Keratinocyte (primary cell): ENCODE measurements at regions not wholly inside any gene's neighbourhood (a gene's known extent, or its start where the extent isn't known, plus 50 kb on each side); places are given as distances from the start of the nearest gene placed in this dataset.

Source experiments
- DNase-seq: peaks from one replicate; pipeline ENCODE4 v3.0.0-alpha.2; 2011; ENCODE audit warnings: low read depth, missing footprints, low spot score
- FAIRE-seq: peaks from 2 replicates; lab custom pipeline; 2011; peaks lifted over from hg19 to GRCh38; lab: Jason Lieb, UNC
- H2AFZ ChIP-seq: 2 replicates; pipeline ENCODE4 v1.6.0; 2012; ENCODE audit warnings: low read length, control low read depth, inconsistent platforms; ENCODE audit not compliant: control insufficient read depth
- H3K27ac ChIP-seq: 2 replicates; pipeline ENCODE4 v1.5.1; 2011; ENCODE audit warnings: low read length; ENCODE audit not compliant: control insufficient read depth, insufficient read depth
- H3K27me3 ChIP-seq: 3 replicates; pipeline ENCODE4 v1.6.0; 2011; ENCODE audit warnings: low read length; ENCODE audit not compliant: control insufficient read depth, insufficient read depth; ENCODE audit errors: extremely low read depth
- H3K36me3 ChIP-seq, 2 experiments: 2 replicates in 1 of 2; 3 replicates in 1 of 2; pipeline ENCODE4 v1.5.1; 2011; ENCODE audit warnings: low read length in 2 of 2, mild to moderate bottlenecking in 1 of 2; ENCODE audit not compliant: control insufficient read depth in 2 of 2, insufficient read depth in 2 of 2; ENCODE audit errors: extremely low read depth in 1 of 2
- H3K4me1 ChIP-seq: 3 replicates; pipeline ENCODE4 v1.5.1; 2011; ENCODE audit warnings: low read length; ENCODE audit not compliant: control insufficient read depth, insufficient read depth; ENCODE audit errors: extremely low read depth
- H3K4me2 ChIP-seq: 3 replicates; pipeline ENCODE4 v1.6.0; 2011; ENCODE audit warnings: low read depth, low read length; ENCODE audit not compliant: control insufficient read depth, insufficient read depth; ENCODE audit errors: extremely low read depth
- H3K4me3 ChIP-seq, 3 experiments: fragments of 200-600 bp in 1 of 3; sonication (generic) in 1 of 3; 2 replicates in 2 of 3; 3 replicates in 1 of 3; pipeline ENCODE4 v1.5.1; 2011 to 2016; ENCODE audit warnings: low read length in 3 of 3, mild to moderate bottlenecking in 3 of 3, control low read depth in 2 of 3, inconsistent platforms in 1 of 3, low read depth in 1 of 3, mixed read lengths in 1 of 3, mixed run types in 1 of 3, moderate library complexity in 1 of 3; ENCODE audit not compliant: control insufficient read depth in 2 of 3, insufficient read depth in 2 of 3; ENCODE audit errors: extremely low read depth in 1 of 3
- H3K79me2 ChIP-seq: 2 replicates; pipeline ENCODE4 v1.6.0; 2012; ENCODE audit warnings: low read length; ENCODE audit not compliant: control insufficient read depth, insufficient read depth
- H3K9ac ChIP-seq: 3 replicates; pipeline ENCODE4 v1.6.0; 2011; ENCODE audit warnings: low read length; ENCODE audit not compliant: control insufficient read depth, insufficient read depth; ENCODE audit errors: extremely low read depth
- H3K9me1 ChIP-seq: 3 replicates; pipeline ENCODE4 v1.6.0; 2011; ENCODE audit warnings: low read length; ENCODE audit not compliant: control insufficient read depth, insufficient read depth; ENCODE audit errors: extremely low read depth
- H3K9me3 ChIP-seq: 2 replicates; pipeline ENCODE4 v1.5.1; 2012; ENCODE audit warnings: low read depth, low read length; ENCODE audit not compliant: control insufficient read depth
- H4K20me1 ChIP-seq: 3 replicates; pipeline ENCODE4 v1.6.0; 2011; ENCODE audit warnings: low read length; ENCODE audit not compliant: control insufficient read depth, insufficient read depth; ENCODE audit errors: extremely low read depth
- CTCF ChIP-seq, 3 experiments: IDR thresholded peaks in 1 of 3; conservative IDR thresholded peaks in 1 of 3; optimal IDR thresholded peaks in 1 of 3; 2 replicates in 2 of 3; 3 replicates in 1 of 3; pipeline versions ENCODE3 to v1.5.1; 2011; ENCODE audit warnings: low read length in 3 of 3, mild to moderate bottlenecking in 3 of 3, moderate library complexity in 2 of 3, control low read depth in 1 of 3, inconsistent platforms in 1 of 3; ENCODE audit not compliant: insufficient read depth in 2 of 3; ENCODE audit errors: extremely low read depth in 1 of 3
- EZH2 ChIP-seq: IDR thresholded peaks from one replicate; pipeline ENCODE4 v1.6.1; 2012; ENCODE audit warnings: inconsistent platforms, mild to moderate bottlenecking, low read length, moderate library complexity
- dilution Hi-C: fragments of 300-500 bp; cut with MboI; formaldehyde crosslinking; loops from one replicate; pipeline ENCODE4 v1.7.0; 2020; ENCODE audit warnings: low sequenced_read_pairs; ENCODE audit not compliant: extremely low pct_ligation_motif_present

GRCh38 chr2:31788273-31788672 is 207.5 kb upstream of the SRD5A2 start:
- Histone ChIP-seq H3K9me3 (peaks cover 3% of the 10 kb centered on the region), H3K4me1 (no peaks in the 10 kb centered on the region), H3K36me3 (no peaks in the 10 kb centered on the region), H3K4me2 (no peak overlapping the region), H3K9me1 (no peaks in the 10 kb centered on the region), H3K9ac (no peak overlapping the region), H3K79me2 (no peaks in the 10 kb centered on the region), H3K27ac (no peak overlapping the region), H4K20me1 (no peaks in the 10 kb centered on the region), H3K4me3 (no peak overlapping the region), H2AFZ (no peak overlapping the region), H3K27me3 (no peaks in the 10 kb centered on the region)
- FAIRE-seq = no peak
- dilution Hi-C loops = no loop called here
- TF ChIP-seq EZH2 (no peak), CTCF (optimal IDR thresholded peaks at IDR 0.05 in 1 of 3, IDR thresholded peaks at IDR 0.05 in 1 of 3, conservative IDR thresholded peaks at IDR 0.05 in 1 of 3; ENCODE audit: extremely low read depth in 1 of 3, insufficient read depth in 2 of 3, low read length in 3 of 3) (no peak)
- DNase-seq = no peak

- no peak for TF ChIP-seq EZH2
- no peak for TF ChIP-seq CTCF (optimal IDR thresholded peaks at IDR 0.05 in 1 of 3, IDR thresholded peaks at IDR 0.05 in 1 of 3, conservative IDR thresholded peaks at IDR 0.05 in 1 of 3; ENCODE audit: extremely low read depth in 1 of 3, insufficient read depth in 2 of 3, low read length in 3 of 3)
- no peak overlapping the region for H2AFZ ChIP-seq
- H3K4me3 ChIP-seq = no peak overlapping the region
- no peaks in the 10 kb centered on the region for H3K79me2 ChIP-seq
- no peaks in the 10 kb centered on the region for H3K36me3 ChIP-seq
- no peak for DNase-seq
- no peak overlapping the region for H3K9ac ChIP-seq
- no peaks in the 10 kb centered on the region for H4K20me1 ChIP-seq
- FAIRE-seq = no peak
- H3K27me3 ChIP-seq = no peaks in the 10 kb centered on the region
- no peak overlapping the region for H3K4me2 ChIP-seq
- no peak overlapping the region for H3K27ac ChIP-seq
- peaks cover 8% of the 10 kb centered on the region for H3K9me3 ChIP-seq
- no peaks in the 10 kb centered on the region for H3K9me1 ChIP-seq
- H3K4me1 ChIP-seq = no peaks in the 10 kb centered on the region
- dilution Hi-C loops = no loop called here
These were observed 205.1 kb upstream of the SRD5A2 start for GRCh38 chr2:31785876-31786275.
